Calu3 (cell line): ENCODE measurements at regions not wholly inside any gene's neighbourhood (a gene's known extent, or its start where the extent isn't known, plus 50 kb on each side); places are given as distances from the start of the nearest gene placed in this dataset.

ENCODE experiments used
- BruUV-seq: library from RNA; stranded (reverse); fragments of 400-500 nt; replicated peaks from 2 replicates; lab custom pipeline; 2021; lab: Mats Ljungman, UMichigan
- CTCF ChIA-PET: fragments of 300-600 bp; sonication (Branson Sonifier 250); formaldehyde crosslinking; loops from one replicate; lab custom pipeline; 2022; ENCODE audit warnings: antibody characterized with exemption; lab: Charles Lee
- DNase-seq: peaks from one replicate; pipeline ENCODE4 v3.0.0; 2022
- H3K27ac Mint-ChIP-seq: one replicate; pipeline ENCODE4 v1.8.0; 2022; ENCODE audit warnings: mixed read lengths; ENCODE audit not compliant: unreplicated experiment
- H3K27me3 Mint-ChIP-seq: one replicate; pipeline ENCODE4 v1.8.0; 2022; ENCODE audit warnings: mixed read lengths; ENCODE audit not compliant: unreplicated experiment
- H3K36me3 Mint-ChIP-seq: one replicate; pipeline ENCODE4 v1.8.0; 2022; ENCODE audit warnings: mild to moderate bottlenecking, moderate library complexity, mixed read lengths; ENCODE audit not compliant: insufficient read depth, unreplicated experiment
- H3K4me1 Mint-ChIP-seq: one replicate; pipeline ENCODE4 v1.8.0; 2022; ENCODE audit warnings: mild to moderate bottlenecking, low read depth, mixed read lengths; ENCODE audit not compliant: unreplicated experiment
- H3K4me3 Mint-ChIP-seq: one replicate; pipeline ENCODE4 v1.8.0; 2022; ENCODE audit warnings: mild to moderate bottlenecking, low read depth, moderate library complexity, mixed read lengths; ENCODE audit not compliant: unreplicated experiment
- H3K9me3 Mint-ChIP-seq: one replicate; pipeline ENCODE4 v1.8.0; 2022; ENCODE audit warnings: low read depth, mixed read lengths; ENCODE audit not compliant: unreplicated experiment
- intact Hi-C: fragments of 100-400 bp; cut with micrococcal nuclease; formaldehyde crosslinking; loops from one replicate; pipeline ENCODE4 v1.10.0; 2022; ENCODE audit not compliant: unreplicated experiment
- TF ChIP-seq, protein P1 (sequence below): fragments of 200-600 bp; IDR thresholded peaks from one replicate; pipeline ENCODE4 v1.8.0; 2022; ENCODE audit warnings: antibody characterized with exemption; ENCODE audit not compliant: unreplicated experiment

DNA sequence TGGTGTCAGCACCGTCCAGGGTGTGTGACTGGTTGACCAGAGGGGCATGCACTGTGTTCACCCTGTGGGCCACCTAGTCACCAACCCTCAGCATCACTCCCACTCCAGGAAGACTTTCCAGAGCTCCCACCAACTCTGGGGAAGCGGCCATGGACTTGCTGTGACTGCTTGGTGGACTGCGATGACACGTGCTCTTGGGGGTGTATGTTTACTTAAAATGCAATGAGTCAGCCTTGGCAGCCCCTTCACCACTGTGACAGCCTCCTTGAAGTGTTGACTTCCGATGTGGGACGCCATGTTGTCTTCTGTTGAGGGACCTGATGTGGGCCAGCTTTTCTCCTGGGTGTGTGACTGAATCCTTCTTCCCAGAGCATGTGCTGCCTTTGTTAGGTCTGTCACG is 151.1 kb upstream of the RTL1 start:
- H3K4me3 Mint-ChIP-seq, result no peak overlapping the region
- CTCF ChIA-PET, result interaction anchor here (0.6 kb wide), 1 partner anchor 13 kb away, joined by 3 read pairs; no protein-coding TSS in a partner anchor
- TF ChIP-seq, protein P1, sequence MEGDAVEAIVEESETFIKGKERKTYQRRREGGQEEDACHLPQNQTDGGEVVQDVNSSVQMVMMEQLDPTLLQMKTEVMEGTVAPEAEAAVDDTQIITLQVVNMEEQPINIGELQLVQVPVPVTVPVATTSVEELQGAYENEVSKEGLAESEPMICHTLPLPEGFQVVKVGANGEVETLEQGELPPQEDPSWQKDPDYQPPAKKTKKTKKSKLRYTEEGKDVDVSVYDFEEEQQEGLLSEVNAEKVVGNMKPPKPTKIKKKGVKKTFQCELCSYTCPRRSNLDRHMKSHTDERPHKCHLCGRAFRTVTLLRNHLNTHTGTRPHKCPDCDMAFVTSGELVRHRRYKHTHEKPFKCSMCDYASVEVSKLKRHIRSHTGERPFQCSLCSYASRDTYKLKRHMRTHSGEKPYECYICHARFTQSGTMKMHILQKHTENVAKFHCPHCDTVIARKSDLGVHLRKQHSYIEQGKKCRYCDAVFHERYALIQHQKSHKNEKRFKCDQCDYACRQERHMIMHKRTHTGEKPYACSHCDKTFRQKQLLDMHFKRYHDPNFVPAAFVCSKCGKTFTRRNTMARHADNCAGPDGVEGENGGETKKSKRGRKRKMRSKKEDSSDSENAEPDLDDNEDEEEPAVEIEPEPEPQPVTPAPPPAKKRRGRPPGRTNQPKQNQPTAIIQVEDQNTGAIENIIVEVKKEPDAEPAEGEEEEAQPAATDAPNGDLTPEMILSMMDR, result no peak
- BruUV-seq, result no TSS peak
- no peaks in the 10 kb centered on the region for H3K27me3 Mint-ChIP-seq
- no peak for DNase-seq
- no peaks in the 10 kb centered on the region for H3K36me3 Mint-ChIP-seq
- H3K9me3 Mint-ChIP-seq, result peaks cover 5% of the 10 kb centered on the region
- intact Hi-C loops, result loop anchor here (10.0 kb wide), 1 partner anchor 200 kb away; no protein-coding TSS in a partner anchor
- H3K27ac Mint-ChIP-seq, result no peak overlapping the region
- peaks cover 12% of the 10 kb centered on the region for H3K4me1 Mint-ChIP-seq

DNA sequence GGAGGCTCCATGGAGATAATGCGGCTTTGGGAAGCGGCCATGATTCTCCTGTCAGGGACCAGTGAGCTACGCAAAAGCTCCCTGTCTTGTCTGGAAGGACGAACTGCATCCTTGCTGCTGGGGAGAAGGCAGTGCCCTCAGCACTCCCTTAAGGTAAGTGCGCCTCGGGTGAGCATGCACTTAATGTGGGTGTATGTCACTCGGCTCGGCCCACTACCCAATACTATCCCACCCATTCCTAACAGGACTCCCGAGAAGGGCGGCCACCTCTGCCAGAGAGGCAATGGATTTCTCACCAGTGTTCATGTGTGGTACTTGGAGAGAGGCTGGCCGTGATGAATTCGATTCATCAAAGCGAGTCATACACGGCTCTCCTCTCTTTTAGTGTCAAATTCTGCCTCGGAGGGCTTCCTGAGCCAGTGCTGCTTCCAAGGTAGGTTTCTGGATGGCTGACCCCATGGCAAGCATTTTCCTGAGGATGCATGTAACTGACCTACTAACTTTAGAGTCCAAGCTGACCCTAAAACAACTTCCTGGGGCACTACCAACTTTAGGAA is 151.7 kb upstream of the RTL1 start:
- H3K4me3 Mint-ChIP-seq, result no peak overlapping the region
- intact Hi-C loops, result loop anchor here (10.0 kb wide), 1 partner anchor 200 kb away; no protein-coding TSS in a partner anchor
- no TSS peak for BruUV-seq
- no peak overlapping the region for H3K27ac Mint-ChIP-seq
- peaks cover 12% of the 10 kb centered on the region for H3K4me1 Mint-ChIP-seq
- H3K9me3 Mint-ChIP-seq, result peaks cover 5% of the 10 kb centered on the region
- no peaks in the 10 kb centered on the region for H3K27me3 Mint-ChIP-seq
- no peak for DNase-seq
- CTCF ChIA-PET, result interaction anchor here (0.6 kb wide), 1 partner anchor 12 kb away, joined by 3 read pairs; no protein-coding TSS in a partner anchor
- H3K36me3 Mint-ChIP-seq, result no peaks in the 10 kb centered on the region
- TF ChIP-seq, protein P1, result no peak

DNA sequence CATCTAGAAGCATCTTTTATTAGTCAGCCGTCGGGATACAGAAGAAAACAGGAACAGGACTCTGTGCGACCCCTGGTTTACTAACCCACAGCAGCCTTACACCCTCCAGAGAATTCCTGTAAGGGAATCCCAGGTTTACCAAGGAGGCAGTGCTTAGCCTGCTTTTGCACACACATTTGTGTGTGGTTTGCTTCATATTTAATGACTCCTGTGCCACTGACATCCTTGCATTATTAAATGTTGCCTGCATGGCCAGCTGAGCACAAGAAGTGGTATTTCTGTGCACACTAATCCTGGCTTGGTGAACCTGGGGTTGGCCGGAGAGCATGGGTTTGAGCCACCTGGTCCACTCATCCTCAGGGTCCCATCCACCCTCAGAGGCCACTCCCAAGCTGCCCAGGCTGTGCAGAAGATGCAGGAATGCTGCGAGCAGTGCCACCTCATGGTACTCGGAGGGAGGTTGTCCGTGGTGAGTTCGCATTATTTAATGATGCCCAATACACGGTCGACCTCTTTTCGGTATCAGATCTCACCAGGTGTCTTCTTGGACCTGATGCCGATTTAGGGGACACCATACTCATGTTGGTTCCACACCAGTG is 152.4 kb upstream of the RTL1 start:
- no TSS peak for BruUV-seq
- Mint-ChIP-seq H3K4me3 (no peak overlapping the region), H3K4me1 (peaks cover 12% of the 10 kb centered on the region), H3K36me3 (no peaks in the 10 kb centered on the region), H3K27me3 (no peaks in the 10 kb centered on the region), H3K27ac (no peak overlapping the region), H3K9me3 (peaks cover 5% of the 10 kb centered on the region)
- intact Hi-C loops, result loop anchor here (10.0 kb wide), 1 partner anchor 201 kb away; no protein-coding TSS in a partner anchor
- CTCF ChIA-PET, result no interaction called here
- no peak for DNase-seq
- TF ChIP-seq, protein P1, result no peak

DNA sequence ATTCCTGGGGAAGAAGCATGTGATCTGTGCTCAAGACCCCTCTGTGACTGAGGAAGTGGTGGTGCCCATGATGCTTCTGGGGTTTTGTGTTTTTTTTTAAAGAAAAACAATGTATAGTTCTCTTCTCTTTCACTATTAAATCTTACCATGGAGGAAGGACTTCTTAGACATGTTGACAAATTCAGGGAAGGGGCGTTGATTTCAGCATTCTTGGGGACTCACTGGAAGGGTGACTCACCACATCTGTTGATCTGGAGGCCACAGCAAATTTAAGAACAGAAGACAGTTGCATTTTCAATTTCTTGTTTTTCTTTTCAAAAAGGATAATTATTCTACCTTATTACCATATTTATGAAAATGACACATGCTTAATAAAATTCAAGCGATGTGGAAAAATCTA is 152.9 kb upstream of the RTL1 start:
- Mint-ChIP-seq H3K9me3 (peaks cover 5% of the 10 kb centered on the region), H3K36me3 (no peaks in the 10 kb centered on the region), H3K27me3 (no peaks in the 10 kb centered on the region), H3K4me1 (peaks cover 12% of the 10 kb centered on the region), H3K4me3 (no peak overlapping the region), H3K27ac (no peak overlapping the region)
- intact Hi-C loops, result loop anchor here (10.0 kb wide), 1 partner anchor 202 kb away; no protein-coding TSS in a partner anchor
- CTCF ChIA-PET, result no interaction called here
- TF ChIP-seq, protein P1, result no peak
- no TSS peak for BruUV-seq
- no peak for DNase-seq
